Epidermal melanocyte (primary cell): ENCODE measurements at regions not wholly inside any gene's neighbourhood (a gene's known extent, or its start where the extent isn't known, plus 50 kb on each side); places are given as distances from the start of the nearest gene placed in this dataset.
A peak's percentile ranks its signal among the peaks of the same experiment; 100 is the strongest.
"Not testable (repeated sequence)": the region's sequence is repeated elsewhere in the genome, so short reads cannot be mapped to it uniquely, and the experiment has no call there.

Source experiments
- DNase-seq: peaks from one replicate; pipeline ENCODE4 v3.0.0; 2011; ENCODE audit warnings: low spot score; ENCODE audit not compliant: insufficient read length

DNA sequence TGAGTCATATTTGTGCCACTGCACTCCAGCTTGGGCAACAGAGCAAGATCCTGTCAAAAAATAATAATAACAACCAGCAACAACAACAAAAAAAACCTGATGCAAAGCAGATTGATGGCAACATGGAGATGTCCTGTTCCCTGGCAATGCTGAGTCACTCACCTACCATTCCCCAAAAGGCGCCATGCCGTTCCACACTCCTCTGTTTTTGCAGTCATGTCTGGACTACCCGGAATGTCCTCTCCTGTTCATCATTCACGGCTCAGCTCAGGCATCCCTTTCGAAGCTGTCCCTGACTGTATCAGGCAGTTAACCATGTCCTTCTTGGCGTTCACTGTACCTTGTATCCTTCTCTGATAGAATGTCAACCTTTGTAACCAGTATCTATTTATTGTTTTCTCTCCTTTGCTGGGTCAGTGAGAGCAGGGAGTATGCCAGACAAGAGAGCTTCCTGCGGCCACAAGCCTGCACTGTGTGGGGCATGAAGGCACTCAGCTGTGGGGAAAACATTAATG is 147.7 kb downstream of the ABCC12 start:
- DNase-seq: no peak

DNA sequence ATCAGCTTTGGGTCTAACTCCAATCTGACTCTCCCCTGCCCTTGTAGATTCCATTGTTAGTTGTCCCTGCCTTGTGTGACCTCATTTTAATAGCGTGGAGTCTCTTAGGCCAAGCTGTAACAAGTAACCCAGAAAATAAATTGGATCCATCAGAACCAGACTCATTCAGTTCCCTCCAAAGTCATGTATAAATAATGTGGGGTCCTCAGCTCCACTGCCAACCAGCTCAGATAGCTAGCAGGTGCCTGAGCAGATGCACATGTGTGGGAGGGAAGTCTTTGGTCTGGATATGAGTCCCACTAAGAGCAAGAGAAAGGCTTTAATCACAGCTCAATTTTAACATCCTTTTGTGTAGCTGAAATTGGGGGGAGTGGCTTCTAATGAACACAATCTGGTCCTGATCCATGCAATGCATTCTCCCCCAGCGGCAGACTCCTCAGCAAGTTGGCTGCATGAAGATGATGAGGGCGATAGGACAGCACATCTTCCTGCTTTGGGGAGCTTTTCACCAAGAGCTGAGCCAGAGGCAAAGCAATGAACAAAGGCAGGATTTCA is 151.6 kb downstream of the ABCC12 start:
- DNase-seq: no peak

DNA sequence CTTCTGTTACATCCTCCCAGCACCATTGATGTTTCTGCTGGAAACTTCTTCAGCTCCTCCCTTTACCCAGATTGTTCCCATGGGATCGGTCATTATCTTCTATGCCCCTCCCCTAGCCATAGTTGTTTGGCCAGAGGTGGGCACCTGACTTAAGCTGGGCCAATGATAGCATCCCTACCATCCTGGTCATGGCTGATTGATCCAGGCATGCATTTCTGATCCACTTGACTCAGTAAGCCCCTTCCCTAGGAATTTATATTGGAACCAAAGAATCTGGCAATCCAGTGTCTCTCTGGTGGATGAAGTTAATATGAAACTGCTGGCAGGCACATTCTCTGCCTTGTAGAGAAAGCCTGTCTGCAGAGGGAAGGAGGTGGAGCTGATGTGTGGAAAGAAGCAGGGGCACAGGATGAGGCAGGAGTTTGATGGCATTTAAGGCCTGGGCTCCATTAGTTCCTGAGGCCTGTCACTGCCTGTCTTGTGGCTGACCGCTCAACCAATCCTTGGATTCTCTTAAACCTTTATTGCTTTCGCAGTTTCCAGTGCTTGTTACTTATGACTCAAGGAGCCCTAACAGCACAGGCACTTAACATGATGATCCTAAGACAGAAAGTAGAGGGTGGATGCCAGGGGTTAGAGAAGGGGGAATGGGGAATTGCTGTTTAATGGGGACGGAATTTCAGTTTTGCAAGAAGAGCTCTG is 152.4 kb downstream of the ABCC12 start:
- DNase-seq: peak; percentile 25

DNA sequence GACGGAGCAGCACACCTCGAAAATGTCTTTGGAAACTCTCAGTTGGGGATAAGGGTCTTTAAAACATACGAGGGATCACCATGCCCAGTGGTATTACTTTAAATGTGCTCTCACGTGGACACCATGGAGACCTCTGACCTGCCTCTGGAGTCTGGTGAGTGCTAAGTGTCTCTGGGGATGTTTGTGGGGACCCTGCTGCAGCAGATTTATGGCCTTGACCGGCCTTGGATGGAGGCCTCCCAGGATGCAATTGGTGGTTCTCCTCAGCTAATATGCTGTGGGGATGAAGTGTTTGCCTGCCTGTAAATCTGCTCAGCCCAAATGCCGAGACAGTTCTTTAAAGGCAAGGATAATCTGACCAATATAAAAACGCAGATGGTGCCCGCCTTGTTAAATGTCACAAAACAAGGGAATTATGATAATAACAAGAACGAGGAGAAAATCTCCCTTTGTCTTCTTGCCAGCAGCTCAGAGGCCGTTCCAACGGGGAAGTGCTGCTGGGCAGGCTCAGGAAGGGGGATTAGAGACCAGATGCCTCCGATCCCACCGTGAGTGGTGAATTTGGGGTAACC is 154.4 kb downstream of the ABCC12 start:
- no peak for DNase-seq

DNA sequence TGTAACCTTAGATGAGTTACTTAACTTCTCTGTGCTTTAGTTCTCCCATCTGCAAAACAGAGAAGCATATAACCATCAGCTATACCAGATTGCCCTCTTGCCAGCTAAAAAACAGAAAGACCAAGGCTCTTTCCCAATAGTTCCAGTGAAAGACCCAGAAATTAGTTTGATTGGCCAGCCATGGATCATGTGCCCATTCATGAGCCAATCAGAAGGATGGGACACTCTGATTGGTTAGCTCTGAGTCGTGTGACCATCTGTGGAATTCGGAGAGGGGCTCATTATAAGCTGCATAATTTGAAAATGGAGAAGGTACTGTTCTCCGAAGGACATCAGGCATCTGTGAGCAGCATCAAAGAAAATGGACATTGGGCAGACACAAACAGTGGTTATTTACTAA is 155.2 kb downstream of the ABCC12 start:
- DNase-seq: no peak

DNA sequence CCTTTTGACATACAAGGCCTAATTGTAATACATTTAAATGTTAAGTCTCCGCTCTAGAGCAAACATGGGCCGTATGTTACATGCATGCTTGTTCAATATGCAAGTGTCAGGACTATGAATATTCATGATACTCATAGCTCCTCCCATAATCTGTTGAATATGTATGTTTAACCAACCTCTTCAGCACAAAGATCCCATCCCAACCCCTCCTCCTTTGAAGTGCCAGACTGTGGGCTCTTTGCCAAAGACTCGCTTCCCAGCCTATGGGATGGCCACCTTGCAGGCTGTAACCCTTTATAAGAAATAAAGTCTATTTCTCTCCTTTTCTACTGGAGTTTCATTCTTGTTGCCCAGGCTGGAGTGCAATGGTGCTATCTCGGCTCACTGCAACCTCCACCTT is 156.2 kb downstream of the ABCC12 start:
- no peak for DNase-seq

DNA sequence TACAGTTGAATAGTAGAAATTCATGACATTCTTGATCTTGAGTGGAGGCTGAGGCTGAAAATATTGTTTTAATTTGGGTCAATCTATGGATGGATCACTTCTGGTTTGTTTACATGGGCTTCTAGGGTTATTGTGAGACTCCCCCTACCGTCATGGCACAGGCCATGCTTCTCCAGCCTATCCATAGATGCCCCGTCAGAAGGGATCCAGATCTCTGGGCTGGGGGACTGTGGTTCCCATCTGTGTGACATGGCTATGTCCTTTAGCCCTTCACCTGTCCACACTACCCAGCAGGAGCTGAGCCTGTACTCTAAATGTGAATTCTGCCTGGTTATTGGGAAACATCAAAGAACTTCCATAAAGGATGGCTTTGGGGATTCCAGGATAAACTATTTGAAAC is 160.4 kb downstream of the ABCC12 start:
- no peak for DNase-seq

DNA sequence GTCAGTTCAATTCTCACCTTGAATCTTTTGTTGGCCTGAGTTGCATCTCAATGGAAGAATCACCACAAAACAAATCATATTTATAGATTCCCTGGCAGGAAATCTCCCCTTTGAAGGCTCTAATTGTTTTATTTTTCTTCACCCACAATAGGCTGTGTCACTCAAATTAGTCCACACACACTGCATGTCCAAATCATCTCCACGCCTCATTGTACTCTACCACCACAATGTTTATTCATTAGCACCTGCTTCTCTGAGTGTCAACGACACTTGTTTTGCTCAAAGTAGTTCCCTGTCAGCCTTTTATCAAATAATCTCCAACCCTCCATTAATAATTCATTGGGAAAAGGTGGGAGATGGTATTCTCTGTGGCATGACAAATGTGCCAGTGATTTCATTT is 164.3 kb downstream of the ABCC12 start:
- DNase-seq: no peak

DNA sequence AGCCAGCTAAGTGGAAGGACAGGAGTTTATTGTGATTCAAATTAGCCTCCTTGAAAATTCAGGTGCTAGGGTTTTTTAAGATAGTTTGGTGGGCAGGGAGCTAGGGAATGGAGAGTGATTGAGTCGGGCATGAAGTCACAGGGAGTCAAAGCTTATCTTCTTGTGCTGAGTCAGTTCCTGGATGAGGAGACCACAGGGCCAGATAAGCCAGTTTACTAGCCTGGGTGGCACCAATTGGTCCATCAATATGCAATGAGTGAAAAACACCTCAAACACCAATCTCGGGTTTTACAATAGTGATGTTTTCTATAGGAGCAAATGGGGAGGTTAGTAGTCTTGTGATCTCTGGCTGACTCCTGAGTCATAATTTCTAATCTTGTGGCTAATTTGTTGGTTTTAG is 165.1 kb downstream of the ABCC12 start:
- no peak for DNase-seq

DNA sequence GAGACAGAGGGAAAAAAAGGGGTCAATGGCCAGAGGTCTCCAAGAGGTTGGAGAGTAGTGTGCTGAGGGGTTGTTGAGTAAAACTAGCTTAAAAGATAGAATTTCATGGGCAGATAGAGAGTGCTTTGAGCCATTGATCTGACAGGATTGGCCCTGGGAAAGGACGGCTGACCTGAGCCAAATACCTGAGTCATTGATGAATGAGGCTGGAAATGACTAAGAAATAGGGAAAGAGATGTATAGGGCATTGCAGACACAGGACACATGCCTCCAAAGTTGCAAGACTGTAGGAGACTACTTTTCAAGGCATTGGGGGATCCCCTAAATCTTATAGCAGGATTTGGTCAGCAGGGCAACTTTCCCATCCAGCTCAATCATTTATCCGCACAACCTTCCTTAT is 168.7 kb downstream of the ABCC12 start:
- DNase-seq: no peak

DNA sequence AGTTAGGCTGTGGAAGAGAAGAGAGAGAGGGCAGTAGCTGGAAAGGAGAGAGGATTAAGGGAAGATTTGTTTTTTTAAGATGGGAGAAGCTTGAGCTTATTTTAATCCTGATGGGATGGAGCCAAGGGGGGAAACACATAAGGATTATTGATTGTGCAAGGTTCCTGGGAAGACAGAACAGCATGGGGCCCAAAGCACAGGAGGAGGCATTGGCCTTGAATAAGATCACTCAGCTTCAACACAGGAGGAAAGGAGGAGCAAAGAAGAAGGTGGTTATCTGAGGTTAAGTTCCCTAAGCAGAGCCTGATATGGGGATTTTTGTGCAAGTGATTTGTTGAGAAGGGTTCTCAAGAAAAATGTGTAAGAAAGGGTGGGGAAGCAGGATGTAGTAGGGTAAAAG is 169.8 kb downstream of the ABCC12 start:
- DNase-seq: no peak

DNA sequence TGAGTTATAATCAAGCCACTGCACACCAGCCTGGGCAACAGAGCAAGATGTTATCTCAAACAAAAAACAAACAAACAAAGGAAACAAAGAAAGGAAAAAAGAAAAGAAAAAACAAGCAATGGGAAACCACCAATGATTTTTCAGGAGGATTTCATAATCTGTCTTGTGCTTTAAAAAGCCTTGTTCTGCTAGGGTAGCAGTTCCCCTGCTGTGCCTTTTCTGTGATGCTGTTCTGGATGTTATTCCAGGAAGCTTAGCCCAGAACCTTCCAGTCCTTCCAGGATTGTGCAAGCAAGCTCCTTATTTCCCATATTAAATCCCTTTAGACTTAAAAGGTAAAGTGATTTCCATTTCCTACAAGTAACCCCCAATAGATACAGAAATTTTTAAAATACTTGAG is 171.1 kb downstream of the ABCC12 start:
- no peak for DNase-seq

DNA sequence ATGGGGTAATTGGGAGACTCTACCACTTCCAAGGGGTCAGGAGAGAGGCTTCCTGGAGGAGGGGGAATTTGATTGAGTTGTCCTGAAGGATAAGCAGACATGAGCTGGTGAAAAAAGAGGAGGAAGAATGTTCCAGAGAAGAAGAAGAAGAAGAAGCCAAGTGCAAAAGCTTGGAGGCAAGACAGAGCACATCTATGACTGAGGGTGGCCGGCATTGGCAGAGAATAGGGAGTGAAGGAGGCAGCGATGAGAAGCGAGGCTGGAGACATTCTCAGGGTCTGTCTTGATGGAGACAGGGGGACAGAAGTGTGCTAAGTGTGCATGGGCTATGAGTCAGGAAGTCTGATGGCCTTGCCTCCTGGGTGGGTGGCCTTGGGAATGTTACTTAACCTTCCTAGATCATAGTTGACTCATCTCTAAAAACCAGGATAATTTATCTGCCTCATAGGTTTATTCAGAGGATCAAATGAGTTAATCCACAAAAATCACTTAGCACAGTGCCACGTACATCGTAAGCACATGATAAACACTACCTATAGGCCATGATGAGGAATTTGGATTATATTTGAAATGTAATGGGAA is 171.7 kb downstream of the ABCC12 start:
- DNase-seq: no peak

DNA sequence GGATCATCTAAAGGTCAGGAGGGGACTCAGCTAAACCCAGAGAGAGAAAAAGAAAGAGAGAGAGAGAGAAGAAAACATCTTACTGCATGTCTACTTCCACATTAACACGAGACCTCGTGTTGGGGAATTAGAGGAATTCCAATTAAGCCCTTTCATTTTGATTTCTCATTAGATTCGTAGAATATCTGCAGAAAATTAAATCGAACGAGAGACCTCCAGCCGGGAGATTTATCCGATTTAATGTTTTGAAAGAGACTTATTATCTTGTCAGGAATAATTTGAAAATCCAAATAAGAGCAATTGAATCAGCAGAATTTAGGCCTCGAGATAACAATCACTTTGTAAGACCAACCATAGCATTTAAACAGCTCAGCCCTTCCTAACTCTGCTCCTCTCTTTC is 175.6 kb downstream of the ABCC12 start:
- no peak for DNase-seq

DNA sequence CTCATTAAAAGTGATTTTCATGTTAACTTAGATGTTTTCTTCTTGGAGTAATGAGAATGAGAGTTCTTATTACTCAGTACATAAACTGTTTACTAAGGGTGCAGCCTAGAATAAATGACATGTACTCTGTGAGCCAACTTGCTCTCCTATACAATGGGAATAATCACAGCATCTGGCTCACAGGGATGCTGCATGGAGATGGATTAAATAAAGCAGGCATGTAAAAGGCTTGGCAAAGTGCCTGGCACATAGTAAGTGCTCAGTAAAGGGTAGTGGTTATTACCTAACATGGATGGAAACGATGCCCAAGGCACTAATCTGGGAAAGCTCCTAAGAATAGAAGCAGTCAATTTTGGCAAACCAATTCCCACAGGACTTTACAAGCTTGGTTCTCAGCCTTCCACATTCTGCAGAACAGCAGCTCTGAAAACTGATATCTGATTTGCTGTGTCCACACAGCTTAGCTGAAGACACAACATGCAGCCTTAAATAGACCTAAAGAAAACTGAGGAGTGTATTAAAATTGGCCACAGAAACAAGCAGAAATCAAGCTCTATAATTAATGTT is 176.1 kb downstream of the ABCC12 start:
- no peak for DNase-seq

DNA sequence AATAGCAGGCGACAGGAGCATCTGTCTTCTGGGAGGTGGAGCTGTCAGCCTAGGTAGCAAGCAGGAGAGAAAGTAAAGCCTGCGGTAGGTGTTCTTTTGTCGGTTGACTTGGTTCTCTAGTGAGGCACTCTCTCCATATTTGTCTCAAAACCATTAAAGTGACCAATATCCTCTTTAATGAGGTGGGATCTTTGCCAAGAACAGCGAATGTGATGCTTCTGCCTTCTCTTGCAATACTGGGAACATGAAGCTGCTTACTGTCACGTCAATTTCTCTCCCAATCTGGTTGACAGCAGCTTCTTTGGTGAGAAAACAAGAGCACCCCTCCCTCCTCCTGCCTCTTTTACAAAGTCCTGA is 176.7 kb downstream of the ABCC12 start:
- no peak for DNase-seq

DNA sequence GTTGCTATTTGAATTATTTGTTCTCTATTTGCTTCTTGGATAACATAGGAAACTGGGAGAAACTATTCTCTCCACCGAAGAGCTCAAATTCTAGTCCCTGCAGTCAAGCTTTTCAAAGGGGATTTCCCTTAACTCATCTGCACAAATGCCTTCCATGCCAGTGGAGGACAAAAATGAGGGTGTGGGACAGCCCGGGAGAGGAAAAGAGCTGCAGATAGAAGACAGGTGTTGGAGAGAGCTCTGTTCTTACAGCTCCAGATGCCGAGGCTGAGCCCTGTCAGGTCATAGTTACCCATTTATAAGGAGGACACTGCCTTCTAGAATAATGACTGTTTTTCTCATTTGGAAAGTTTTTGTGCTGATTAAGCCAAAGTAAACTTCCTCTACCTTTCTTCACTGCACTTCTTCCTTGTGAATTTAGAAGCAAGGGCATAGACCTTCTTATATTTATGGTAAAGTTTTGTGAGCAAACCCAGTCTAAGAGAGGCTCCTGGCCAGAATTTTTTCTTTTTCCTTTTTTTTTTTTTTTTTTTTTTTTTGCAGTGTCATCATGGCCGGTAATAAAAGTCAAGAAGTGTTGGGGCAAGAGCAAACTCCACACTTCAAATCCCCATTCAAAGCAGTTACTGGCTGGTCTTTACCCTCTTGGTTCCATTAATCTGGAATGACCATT is 177.2 kb downstream of the ABCC12 start:
- DNase-seq: no peak

DNA sequence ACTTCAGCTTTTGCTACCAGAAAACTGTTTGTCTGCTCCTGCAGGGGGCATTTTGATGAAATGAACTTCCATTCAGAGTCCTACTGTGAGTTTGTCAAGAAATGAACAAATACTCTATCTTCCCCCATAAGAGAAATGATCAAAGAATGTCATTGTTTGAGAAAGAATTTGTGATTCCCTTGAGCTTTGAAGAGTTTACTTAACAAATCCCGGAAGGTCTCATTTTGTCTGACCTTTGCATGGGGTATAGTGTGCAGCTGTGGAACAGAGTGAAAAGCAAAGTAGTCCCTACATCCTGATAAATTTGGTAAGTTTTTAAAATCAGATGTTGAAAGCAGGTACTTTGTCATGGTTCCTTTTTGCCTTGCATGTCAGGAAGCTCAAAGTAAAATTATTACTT is 178.0 kb downstream of the ABCC12 start:
- no peak for DNase-seq

DNA sequence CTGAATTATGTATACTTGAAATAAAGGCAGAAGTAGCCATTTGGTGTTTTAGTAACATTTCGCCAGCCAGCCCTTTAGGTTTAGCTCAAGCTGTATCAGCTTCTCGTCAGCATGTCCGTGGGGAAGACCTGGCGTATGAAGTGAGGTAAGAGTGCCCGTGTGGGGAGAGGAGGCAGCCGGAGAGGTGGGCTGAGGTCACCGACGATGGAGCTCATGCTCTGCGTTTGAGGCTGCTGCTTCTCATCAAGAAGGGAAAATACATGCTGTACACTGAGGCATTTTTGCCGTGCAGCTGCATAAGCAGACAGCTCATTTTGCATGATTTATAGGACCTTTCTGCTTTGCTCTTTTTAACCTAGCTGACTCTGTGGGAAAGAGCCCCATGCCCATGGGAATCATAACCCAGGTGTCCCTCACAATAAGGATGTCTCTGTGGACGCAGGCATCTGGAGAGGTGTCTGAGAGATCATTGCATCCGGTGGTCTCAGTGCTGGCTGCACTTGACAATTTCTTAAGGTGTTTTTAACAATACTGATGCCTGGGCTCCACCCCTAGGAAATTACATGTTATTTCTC is 179.1 kb downstream of the ABCC12 start:
- DNase-seq: no peak

DNA sequence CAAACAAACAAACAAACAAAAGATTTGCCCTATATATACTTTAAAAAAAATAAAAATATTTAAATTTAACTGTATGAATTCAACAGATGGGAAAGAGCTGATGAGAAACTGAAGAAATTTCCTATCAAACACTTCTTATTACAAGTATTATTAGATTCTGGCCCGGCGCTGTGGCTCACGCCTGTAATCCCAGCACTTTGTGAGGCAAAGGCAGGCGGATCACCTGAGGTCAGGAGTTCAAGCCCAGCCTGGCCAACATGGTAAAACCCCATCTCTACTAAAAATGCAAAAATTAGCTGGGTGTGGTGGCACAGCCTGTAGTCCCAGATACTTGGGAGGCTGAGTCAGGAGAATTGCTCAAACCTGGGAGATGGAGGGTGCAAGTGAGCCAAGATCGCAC is 180.8 kb downstream of the ABCC12 start:
- DNase-seq: not testable (repeated sequence)

DNA sequence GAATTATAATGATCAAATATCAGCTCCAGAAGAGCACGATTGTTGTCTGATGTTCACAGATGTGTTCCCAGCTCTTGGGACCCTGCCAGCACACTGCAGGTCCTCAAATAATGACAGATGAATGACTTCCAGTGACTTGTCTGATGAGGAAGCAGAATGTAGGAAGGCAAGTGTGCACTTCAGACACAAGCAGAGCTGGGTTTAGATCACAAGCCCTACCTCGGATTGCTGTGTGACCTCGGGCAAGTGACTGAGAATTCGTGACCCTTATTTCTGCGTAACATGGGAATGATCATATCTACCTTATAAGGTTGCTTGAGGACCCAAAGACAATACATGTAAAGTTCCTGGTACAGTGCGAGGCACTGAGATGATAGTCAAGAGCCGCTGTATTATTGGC is 182.2 kb downstream of the ABCC12 start:
- no peak for DNase-seq
